ENCODE measurements at regions not wholly inside any gene's neighbourhood (a gene's known extent, or its start where the extent isn't known, plus 50 kb on each side); places are given as distances from the start of the nearest gene placed in this dataset.

DNA sequence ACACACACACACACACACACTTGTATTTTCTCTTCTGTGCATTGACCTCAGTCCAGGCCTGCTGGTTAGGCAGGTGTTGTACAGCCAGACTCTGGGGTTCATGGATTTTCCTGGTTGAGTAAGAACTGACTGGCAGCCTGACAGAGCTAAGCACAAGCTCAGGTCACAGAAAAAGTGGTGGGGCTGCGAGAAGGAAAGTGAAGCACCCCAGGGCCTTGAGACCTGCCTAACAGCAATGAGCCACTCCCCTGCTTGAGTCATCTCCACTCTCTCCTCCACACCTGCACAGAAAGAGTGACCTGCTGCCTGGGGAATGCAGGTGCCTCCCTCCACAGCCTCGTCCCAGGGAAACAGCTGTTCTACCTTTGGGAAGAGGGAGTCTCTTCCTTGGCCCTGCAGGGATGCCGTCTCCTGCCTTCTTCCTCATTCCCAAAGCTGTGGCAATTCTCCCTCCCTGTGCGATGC lies 91.4 kb upstream of the LGALSL start:
- Histone ChIP-seq H3K36me3 (ENCODE audit: insufficient read depth, low read length) (no peaks in the 10 kb centered on the region), H3K27me3 (ENCODE audit: insufficient read depth, low read depth, low read length) (no peaks in the 10 kb centered on the region), H3K4me2 (ENCODE audit: low read length) (no peak overlapping the region), H2AFZ (ENCODE audit: low read depth, low read length) (no peak overlapping the region), H3K4me3 (ENCODE audit: low read length) (no peak overlapping the region), H3K9ac (ENCODE audit: low read length) (no peak overlapping the region), H3K79me2 (replicated peaks; ENCODE audit: insufficient read depth, low read length) (no peaks in the 10 kb centered on the region), H3K9me3 (ENCODE audit: low read length) (no peaks in the 10 kb centered on the region), H4K20me1 (ENCODE audit: insufficient read depth) (no peaks in the 10 kb centered on the region), H3K9me2 (ENCODE audit: insufficient read depth, low read length) (no peaks in the 10 kb centered on the region), H3K27ac (ENCODE audit: low read length) (no peak overlapping the region), H3F3A (ENCODE audit: insufficient read depth, low read length, poor library complexity, severe bottlenecking) (no peaks in the 10 kb centered on the region)
- TF ChIP-seq RAD21 (conservative IDR thresholded peaks at IDR 0.05): no peak
- TF ChIP-seq MXI1 (conservative IDR thresholded peaks at IDR 0.05; ENCODE audit: poor library complexity, severe bottlenecking): no peak
- no peak for TF ChIP-seq EZH2 (IDR thresholded peaks at IDR 0.05; ENCODE audit: borderline replicate concordance, insufficient read depth, low read length, poor library complexity, severe bottlenecking)
- no peak for TF ChIP-seq REST (IDR thresholded peaks at IDR 0.05; ENCODE audit: borderline replicate concordance)
- no peak for TF ChIP-seq SMC3 (conservative IDR thresholded peaks at IDR 0.05; ENCODE audit: poor library complexity)
- no peak for TF ChIP-seq TAF1 (IDR thresholded peaks at IDR 0.05; ENCODE audit: low read depth)
- no peak for TF ChIP-seq POLR2AphosphoS5 (IDR thresholded peaks at IDR 0.05)
- TF ChIP-seq, protein P1, sequence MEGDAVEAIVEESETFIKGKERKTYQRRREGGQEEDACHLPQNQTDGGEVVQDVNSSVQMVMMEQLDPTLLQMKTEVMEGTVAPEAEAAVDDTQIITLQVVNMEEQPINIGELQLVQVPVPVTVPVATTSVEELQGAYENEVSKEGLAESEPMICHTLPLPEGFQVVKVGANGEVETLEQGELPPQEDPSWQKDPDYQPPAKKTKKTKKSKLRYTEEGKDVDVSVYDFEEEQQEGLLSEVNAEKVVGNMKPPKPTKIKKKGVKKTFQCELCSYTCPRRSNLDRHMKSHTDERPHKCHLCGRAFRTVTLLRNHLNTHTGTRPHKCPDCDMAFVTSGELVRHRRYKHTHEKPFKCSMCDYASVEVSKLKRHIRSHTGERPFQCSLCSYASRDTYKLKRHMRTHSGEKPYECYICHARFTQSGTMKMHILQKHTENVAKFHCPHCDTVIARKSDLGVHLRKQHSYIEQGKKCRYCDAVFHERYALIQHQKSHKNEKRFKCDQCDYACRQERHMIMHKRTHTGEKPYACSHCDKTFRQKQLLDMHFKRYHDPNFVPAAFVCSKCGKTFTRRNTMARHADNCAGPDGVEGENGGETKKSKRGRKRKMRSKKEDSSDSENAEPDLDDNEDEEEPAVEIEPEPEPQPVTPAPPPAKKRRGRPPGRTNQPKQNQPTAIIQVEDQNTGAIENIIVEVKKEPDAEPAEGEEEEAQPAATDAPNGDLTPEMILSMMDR (IDR thresholded peaks at IDR 0.05; ENCODE audit: poor library complexity, severe bottlenecking): no peak

GRCh38 chr2:64363140-64363539 lies 90.8 kb upstream of the LGALSL start:
- Histone ChIP-seq H3K79me2 (replicated peaks; ENCODE audit: insufficient read depth, low read length) (no peaks in the 10 kb centered on the region), H3F3A (ENCODE audit: insufficient read depth, low read length, poor library complexity, severe bottlenecking) (no peaks in the 10 kb centered on the region), H3K36me3 (ENCODE audit: insufficient read depth, low read length) (no peaks in the 10 kb centered on the region), H3K9me3 (ENCODE audit: low read length) (no peaks in the 10 kb centered on the region), H4K20me1 (ENCODE audit: insufficient read depth) (no peaks in the 10 kb centered on the region), H3K4me3 (ENCODE audit: low read length) (no peak overlapping the region), H3K9ac (ENCODE audit: low read length) (no peak overlapping the region), H3K27me3 (ENCODE audit: insufficient read depth, low read depth, low read length) (no peaks in the 10 kb centered on the region), H3K4me2 (ENCODE audit: low read length) (no peak overlapping the region), H2AFZ (ENCODE audit: low read depth, low read length) (no peak overlapping the region), H3K27ac (ENCODE audit: low read length) (no peak overlapping the region), H3K9me2 (ENCODE audit: insufficient read depth, low read length) (no peaks in the 10 kb centered on the region)
- TF ChIP-seq REST (IDR thresholded peaks at IDR 0.05; ENCODE audit: borderline replicate concordance) (no peak), MXI1 (conservative IDR thresholded peaks at IDR 0.05; ENCODE audit: poor library complexity, severe bottlenecking) (no peak), RAD21 (conservative IDR thresholded peaks at IDR 0.05) (no peak), TAF1 (IDR thresholded peaks at IDR 0.05; ENCODE audit: low read depth) (no peak), EP300 (conservative IDR thresholded peaks at IDR 0.05; ENCODE audit: poor library complexity, severe bottlenecking) (no peak), POLR2AphosphoS5 (IDR thresholded peaks at IDR 0.05) (no peak), EZH2 (IDR thresholded peaks at IDR 0.05; ENCODE audit: borderline replicate concordance, insufficient read depth, low read length, poor library complexity, severe bottlenecking) (no peak), SMC3 (conservative IDR thresholded peaks at IDR 0.05; ENCODE audit: poor library complexity) (no peak)
- TF ChIP-seq, protein P1 (IDR thresholded peaks at IDR 0.05; ENCODE audit: poor library complexity, severe bottlenecking): no peak
